KMS-11 (cell line): ENCODE measurements at regions not wholly inside any gene's neighbourhood (a gene's known extent, or its start where the extent isn't known, plus 50 kb on each side); places are given as distances from the start of the nearest gene placed in this dataset.

Experiments used
- H2AFZ ChIP-seq: fragments of 200-600 bp; sonication (generic); 2 replicates; pipeline ENCODE4 v1.6.1; 2016; ENCODE audit warnings: antibody characterized with exemption, mixed run types, low read depth
- H3K27ac ChIP-seq: fragments of 200-600 bp; sonication (generic); 2 replicates; pipeline ENCODE4 v1.6.1; 2016; ENCODE audit warnings: mild to moderate bottlenecking, mixed run types
- H3K27me3 ChIP-seq: fragments of 200-600 bp; sonication (generic); 2 replicates; pipeline ENCODE4 v1.6.1; 2017; ENCODE audit warnings: mild to moderate bottlenecking, low read depth, mixed run types, moderate library complexity; ENCODE audit not compliant: insufficient read depth
- H3K36me3 ChIP-seq: fragments of 200-600 bp; sonication (generic); 2 replicates; pipeline ENCODE4 v1.6.1; 2017; ENCODE audit warnings: mild to moderate bottlenecking, mixed run types; ENCODE audit not compliant: insufficient read depth
- H3K4me1 ChIP-seq: fragments of 200-600 bp; sonication (generic); 2 replicates; pipeline ENCODE4 v1.6.1; 2016; ENCODE audit warnings: mild to moderate bottlenecking, low read depth, mixed run types; ENCODE audit not compliant: poor library complexity, severe bottlenecking
- H3K4me2 ChIP-seq: fragments of 200-600 bp; sonication (generic); 2 replicates; pipeline ENCODE4 v1.7.0; 2016; ENCODE audit warnings: mild to moderate bottlenecking, mixed run types
- H3K4me3 ChIP-seq: fragments of 200-600 bp; sonication (generic); IDR thresholded peaks from 2 replicates; pipeline ENCODE4 v1.6.1; 2017; ENCODE audit warnings: low read depth, low read length, mixed read lengths; ENCODE audit not compliant: insufficient read depth
- H3K79me2 ChIP-seq: fragments of 200-600 bp; sonication (generic); 2 replicates; pipeline ENCODE4 v1.6.1; 2016; ENCODE audit warnings: low read depth, mixed run types; ENCODE audit not compliant: insufficient read depth
- H3K9ac ChIP-seq: fragments of 200-600 bp; sonication (generic); 2 replicates; pipeline ENCODE4 v1.6.1; 2016; ENCODE audit warnings: mild to moderate bottlenecking, mixed run types
- H4K20me1 ChIP-seq: fragments of 200-600 bp; sonication (generic); 2 replicates; pipeline ENCODE4 v1.6.1; 2016; ENCODE audit warnings: mild to moderate bottlenecking, mixed run types; ENCODE audit not compliant: insufficient read depth
- CTCF ChIP-seq: fragments of 200-600 bp; sonication (generic); conservative IDR thresholded peaks from 2 replicates; pipeline ENCODE4 v1.6.1; 2017; ENCODE audit warnings: low read depth, mild to moderate bottlenecking, antibody characterized with exemption, low read length, moderate library complexity, mixed read lengths

GRCh38 chr7:41174521-41174920 lies 528.4 kb downstream of the INHBA start:
- Histone ChIP-seq H3K4me2 (no peak overlapping the region), H3K79me2 (no peaks in the 10 kb centered on the region), H3K9ac (no peak overlapping the region), H2AFZ (no peak overlapping the region), H3K4me1 (no peaks in the 10 kb centered on the region), H3K27ac (no peak overlapping the region), H3K36me3 (no peaks in the 10 kb centered on the region), H4K20me1 (no peaks in the 10 kb centered on the region), H3K4me3 (no peak overlapping the region), H3K27me3 (no peaks in the 10 kb centered on the region)
- TF ChIP-seq CTCF, result no peak

- Histone ChIP-seq H3K79me2 (no peaks in the 10 kb centered on the region), H3K4me3 (no peak overlapping the region), H3K27ac (no peak overlapping the region), H4K20me1 (no peaks in the 10 kb centered on the region), H3K9ac (no peak overlapping the region), H3K4me1 (no peaks in the 10 kb centered on the region), H3K36me3 (no peaks in the 10 kb centered on the region), H3K27me3 (no peaks in the 10 kb centered on the region), H2AFZ (no peak overlapping the region), H3K4me2 (no peak overlapping the region)
- no peak for TF ChIP-seq CTCF
Observed at GRCh38 chr7:41170466-41170865, 532.4 kb downstream of the INHBA start.

DNA sequence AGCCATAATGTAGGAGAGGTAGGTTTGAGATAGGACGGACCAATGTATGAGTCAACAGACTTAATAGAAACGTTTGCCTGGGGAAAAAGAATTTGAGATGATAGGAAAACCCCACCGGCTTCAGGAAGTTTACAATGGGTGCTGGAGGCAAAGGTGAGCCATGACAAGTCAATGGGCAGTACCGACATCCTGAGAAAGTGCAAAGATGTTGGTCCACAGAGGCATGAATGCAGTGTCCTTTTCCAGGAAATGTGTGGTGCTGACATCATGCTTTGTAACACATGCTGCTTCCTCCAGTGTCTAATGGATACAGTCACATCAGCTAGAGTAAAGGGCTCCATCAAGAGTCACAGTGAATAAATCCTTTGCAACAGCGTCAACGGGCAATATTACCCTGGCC lies 533.6 kb downstream of the INHBA start:
- Histone ChIP-seq H2AFZ (no peak overlapping the region), H4K20me1 (no peaks in the 10 kb centered on the region), H3K79me2 (no peaks in the 10 kb centered on the region), H3K27me3 (no peaks in the 10 kb centered on the region), H3K9ac (no peak overlapping the region), H3K4me1 (no peaks in the 10 kb centered on the region), H3K36me3 (no peaks in the 10 kb centered on the region), H3K27ac (no peak overlapping the region), H3K4me2 (no peak overlapping the region), H3K4me3 (no peak overlapping the region)
- no peak for TF ChIP-seq CTCF

DNA sequence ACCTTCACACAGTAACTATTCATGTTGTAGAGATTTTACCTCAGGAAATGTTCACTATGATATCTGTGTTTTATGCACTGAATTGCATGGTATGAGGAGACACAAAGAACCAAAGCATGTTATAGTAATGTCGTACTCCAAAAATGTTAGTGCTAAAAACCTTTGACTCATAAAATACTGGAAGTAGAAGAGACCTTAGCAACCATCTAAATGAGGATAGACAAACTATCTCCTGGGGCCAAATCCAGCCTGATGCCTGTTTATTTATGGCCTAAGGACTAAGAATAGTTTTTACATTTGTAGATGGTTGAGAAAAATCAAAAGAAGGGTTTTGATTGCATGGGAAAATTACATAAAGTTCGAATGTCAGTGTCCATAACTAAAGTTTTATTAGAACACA lies 535.1 kb downstream of the INHBA start:
- Histone ChIP-seq H3K4me2 (no peak overlapping the region), H3K36me3 (no peaks in the 10 kb centered on the region), H3K4me1 (no peaks in the 10 kb centered on the region), H3K4me3 (no peak overlapping the region), H2AFZ (no peak overlapping the region), H3K27ac (no peak overlapping the region), H3K9ac (no peak overlapping the region), H3K79me2 (no peaks in the 10 kb centered on the region), H4K20me1 (no peaks in the 10 kb centered on the region), H3K27me3 (no peaks in the 10 kb centered on the region)
- no peak for TF ChIP-seq CTCF

DNA sequence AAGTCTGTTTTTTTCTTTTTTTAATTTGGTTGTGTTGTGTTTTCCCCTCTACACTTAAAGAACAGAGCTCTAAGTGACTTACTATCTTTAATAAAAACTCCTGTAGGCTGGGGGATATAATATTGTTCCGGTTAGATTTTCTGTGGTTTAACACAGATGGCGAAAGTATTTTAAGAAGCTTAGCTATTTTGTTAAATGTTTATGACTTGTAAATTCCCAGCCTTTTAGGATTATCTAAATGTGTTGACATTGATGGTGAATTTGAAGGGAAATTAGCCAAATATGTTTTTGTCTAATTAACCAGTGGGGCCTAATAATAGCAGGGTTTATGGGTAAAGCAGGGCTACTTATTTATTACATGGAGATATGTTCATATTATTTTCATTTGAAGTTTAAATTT lies 538.5 kb downstream of the INHBA start:
- Histone ChIP-seq H3K4me3 (no peak overlapping the region), H3K79me2 (no peaks in the 10 kb centered on the region), H3K36me3 (no peaks in the 10 kb centered on the region), H3K9ac (no peak overlapping the region), H3K27ac (no peak overlapping the region), H3K4me2 (no peak overlapping the region), H2AFZ (no peak overlapping the region), H4K20me1 (no peaks in the 10 kb centered on the region), H3K27me3 (no peaks in the 10 kb centered on the region), H3K4me1 (no peaks in the 10 kb centered on the region)
- no peak for TF ChIP-seq CTCF
